ENCODE measurements at regions not wholly inside any gene's neighbourhood (a gene's known extent, or its start where the extent isn't known, plus 50 kb on each side); places are given as distances from the start of the nearest gene placed in this dataset.

DNA sequence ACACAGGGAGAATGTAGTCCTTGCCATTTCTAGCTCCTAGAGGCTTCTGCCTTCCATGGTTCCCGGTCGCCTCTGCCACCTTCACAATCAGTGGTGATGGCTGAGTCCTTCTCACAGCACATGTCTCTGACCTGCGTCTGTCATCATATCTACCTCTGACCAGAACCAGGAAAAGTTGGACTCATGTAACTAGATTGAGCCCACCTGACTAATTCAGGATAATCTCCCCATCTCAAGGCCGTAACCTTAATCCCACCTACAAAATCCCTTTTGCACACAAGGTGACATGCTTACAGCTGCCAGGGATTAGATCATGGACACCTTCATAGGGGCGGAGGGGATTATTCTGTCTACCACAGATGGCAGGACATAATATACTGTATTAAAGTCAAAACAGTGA lies 375.6 kb downstream of the ICE1 start:
- no peak for TF ChIP-seq ZNF571 (tag by site-specific recombination; IDR thresholded peaks at IDR 0.05)
- TF ChIP-seq, protein P1, sequence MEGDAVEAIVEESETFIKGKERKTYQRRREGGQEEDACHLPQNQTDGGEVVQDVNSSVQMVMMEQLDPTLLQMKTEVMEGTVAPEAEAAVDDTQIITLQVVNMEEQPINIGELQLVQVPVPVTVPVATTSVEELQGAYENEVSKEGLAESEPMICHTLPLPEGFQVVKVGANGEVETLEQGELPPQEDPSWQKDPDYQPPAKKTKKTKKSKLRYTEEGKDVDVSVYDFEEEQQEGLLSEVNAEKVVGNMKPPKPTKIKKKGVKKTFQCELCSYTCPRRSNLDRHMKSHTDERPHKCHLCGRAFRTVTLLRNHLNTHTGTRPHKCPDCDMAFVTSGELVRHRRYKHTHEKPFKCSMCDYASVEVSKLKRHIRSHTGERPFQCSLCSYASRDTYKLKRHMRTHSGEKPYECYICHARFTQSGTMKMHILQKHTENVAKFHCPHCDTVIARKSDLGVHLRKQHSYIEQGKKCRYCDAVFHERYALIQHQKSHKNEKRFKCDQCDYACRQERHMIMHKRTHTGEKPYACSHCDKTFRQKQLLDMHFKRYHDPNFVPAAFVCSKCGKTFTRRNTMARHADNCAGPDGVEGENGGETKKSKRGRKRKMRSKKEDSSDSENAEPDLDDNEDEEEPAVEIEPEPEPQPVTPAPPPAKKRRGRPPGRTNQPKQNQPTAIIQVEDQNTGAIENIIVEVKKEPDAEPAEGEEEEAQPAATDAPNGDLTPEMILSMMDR (tag by site-specific recombination; IDR thresholded peaks at IDR 0.05), result no peak
- TF ChIP-seq ZNF362 (tag by site-specific recombination; IDR thresholded peaks at IDR 0.05), result no peak
- no peak for TF ChIP-seq ZBTB49 (tag by site-specific recombination; IDR thresholded peaks at IDR 0.05; ENCODE audit: low read depth)
- no peak for TF ChIP-seq HOXA7 (CRISPR knock-in tag; IDR thresholded peaks at IDR 0.05; ENCODE audit: borderline replicate concordance)
